MV-4-11 (cell line): ENCODE measurements at regions not wholly inside any gene's neighbourhood (a gene's known extent, or its start where the extent isn't known, plus 50 kb on each side); places are given as distances from the start of the nearest gene placed in this dataset.
"Not testable (repeated sequence)": the region's sequence is repeated elsewhere in the genome, so short reads cannot be mapped to it uniquely, and the experiment has no call there.

ENCODE experiments used
- DNase-seq: peaks from one replicate; lab custom pipeline; 2025; lab: John Stamatoyannopoulos, UW

GRCh38 chr4:174069848-174070330, 213.6 kb downstream of the FBXO8 start:
- no peak for DNase-seq

DNA sequence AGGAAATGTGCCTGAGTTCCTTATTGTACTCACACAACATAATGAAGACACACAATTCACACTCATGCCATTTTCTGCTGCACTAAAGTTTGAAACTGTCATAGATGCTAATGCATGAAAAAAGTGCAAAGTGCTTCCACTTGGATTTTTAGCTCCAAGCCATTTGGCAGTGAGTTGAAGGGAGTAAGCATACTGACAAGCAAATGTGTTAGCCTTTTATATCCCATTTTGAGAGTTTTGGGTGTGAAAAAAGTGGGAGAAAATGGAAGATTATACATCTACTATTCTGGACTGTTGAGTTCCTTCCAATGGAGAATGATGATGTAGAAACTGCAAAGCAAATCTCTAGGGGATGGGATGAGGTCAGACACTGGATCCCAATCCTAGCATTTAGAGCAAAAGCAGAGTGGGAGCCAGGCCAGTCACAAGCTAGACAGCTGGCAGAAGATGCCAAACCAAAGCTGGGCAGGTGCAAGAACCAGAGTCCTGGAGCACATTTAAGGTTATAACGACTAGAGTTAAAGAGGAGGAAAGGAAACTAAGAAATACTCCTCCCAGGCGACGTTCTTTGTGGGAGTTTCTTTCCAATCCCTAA, 216.8 kb downstream of the FBXO8 start:
- DNase-seq: no peak

GRCh38 chr4:174062831-174063230, 220.6 kb downstream of the FBXO8 start:
- DNase-seq: no peak

DNA sequence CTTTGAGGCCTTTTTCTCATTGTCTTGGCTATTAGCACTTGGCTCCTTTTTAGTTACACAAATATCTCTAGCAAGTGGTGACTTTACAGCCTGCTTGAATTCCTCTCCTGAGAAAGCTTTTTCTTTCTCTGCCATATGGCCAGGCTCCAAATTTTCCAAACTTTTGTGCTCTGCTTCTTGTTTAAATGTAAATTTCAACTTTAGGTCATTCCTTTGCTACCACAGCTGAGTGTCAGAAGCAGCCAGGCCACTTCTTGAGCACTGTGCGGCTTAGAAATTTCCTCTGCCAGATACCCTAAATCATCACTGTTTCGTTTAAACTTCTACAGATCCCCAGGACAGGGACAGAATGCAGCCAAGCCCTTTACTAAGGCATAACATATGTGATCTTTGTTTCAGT, 222.4 kb downstream of the FBXO8 start:
- DNase-seq: peak; percentile 64

GRCh38 chr4:174058846-174059245, 224.6 kb downstream of the FBXO8 start:
- peak; percentile 86 for DNase-seq

- peak; percentile 68 for DNase-seq
Observed at GRCh38 chr4:174056959-174057358, 226.5 kb downstream of the FBXO8 start.

- DNase-seq: no peak
Observed at GRCh38 chr4:174055344-174055743, 228.1 kb downstream of the FBXO8 start.

DNA sequence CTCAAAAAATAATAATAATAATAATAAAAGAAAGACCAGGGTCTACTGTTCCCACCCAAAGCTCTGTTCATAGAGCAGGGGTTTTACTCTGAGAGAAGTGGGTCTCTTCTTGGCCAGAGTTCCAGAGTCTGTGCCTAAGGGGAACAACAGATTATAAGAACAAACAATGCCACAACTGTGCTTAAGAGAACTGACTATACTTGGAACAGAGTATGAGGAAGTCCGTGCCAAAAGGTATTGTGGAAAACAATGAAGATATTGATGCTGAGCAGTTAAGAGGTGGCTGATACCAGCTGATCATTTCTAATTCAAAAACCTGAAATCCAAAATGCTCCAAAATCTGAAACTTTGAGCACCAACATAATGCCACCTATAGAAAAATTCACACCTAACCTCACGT, 229.6 kb downstream of the FBXO8 start:
- DNase-seq: no peak

GRCh38 chr4:174047363-174047762, 236.1 kb downstream of the FBXO8 start:
- DNase-seq: no peak

- not testable (repeated sequence) for DNase-seq
Observed at GRCh38 chr4:174045829-174046228, 237.6 kb downstream of the FBXO8 start.

GRCh38 chr4:174045381-174045780, 238.1 kb downstream of the FBXO8 start:
- no peak for DNase-seq

- DNase-seq: no peak
Observed at GRCh38 chr4:174041555-174042105, 241.8 kb downstream of the FBXO8 start.

- DNase-seq: no peak
Observed at GRCh38 chr4:174040287-174040686, 243.2 kb downstream of the FBXO8 start.

DNA sequence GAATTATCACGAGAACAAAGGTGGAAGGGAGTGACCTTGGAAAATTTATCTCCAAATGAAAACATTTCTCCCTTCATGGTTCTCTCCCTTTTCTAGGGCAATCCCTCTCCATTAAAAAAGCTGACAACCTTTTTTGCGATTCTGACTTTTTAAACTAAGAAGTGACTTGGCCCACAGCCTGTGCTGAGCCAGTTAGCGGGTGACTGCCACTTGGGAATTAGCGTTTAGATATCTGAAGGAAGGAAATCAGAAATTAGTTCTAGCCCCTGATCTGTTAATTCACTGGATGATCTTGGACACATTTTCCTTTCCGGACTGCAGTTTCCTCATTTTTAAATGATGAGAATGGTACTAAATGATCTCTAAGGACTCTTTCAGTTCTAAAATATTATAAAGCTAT, 245.0 kb downstream of the FBXO8 start:
- no peak for DNase-seq

DNA sequence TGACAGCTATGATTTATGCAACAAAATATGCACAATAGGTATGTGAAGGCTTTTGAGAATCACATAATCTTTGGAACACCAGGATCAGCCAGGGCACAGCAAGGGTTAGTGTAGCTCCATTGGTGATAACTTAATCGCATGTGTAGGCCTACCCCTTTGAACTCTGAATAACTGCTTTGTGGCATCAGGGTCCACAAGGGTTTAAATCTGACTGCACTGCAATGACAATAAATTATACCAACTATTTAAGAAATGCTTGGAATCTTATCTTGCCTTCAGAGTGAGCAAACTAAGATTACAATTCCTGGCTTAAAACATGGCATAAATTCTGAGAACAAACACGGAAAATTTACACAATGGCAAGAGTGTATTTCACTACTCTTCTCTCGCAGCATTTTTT, 245.8 kb downstream of the FBXO8 start:
- no peak for DNase-seq

- DNase-seq: no peak
Observed at GRCh38 chr4:174037049-174037448, 246.4 kb downstream of the FBXO8 start.

- no peak for DNase-seq
Observed at GRCh38 chr4:174036576-174036975, 246.9 kb downstream of the FBXO8 start.

- DNase-seq: no peak
Observed at GRCh38 chr4:174036111-174036510, 247.4 kb downstream of the FBXO8 start.

- no peak for DNase-seq
Observed at GRCh38 chr4:174023641-174024040, 259.8 kb downstream of the FBXO8 start.

DNA sequence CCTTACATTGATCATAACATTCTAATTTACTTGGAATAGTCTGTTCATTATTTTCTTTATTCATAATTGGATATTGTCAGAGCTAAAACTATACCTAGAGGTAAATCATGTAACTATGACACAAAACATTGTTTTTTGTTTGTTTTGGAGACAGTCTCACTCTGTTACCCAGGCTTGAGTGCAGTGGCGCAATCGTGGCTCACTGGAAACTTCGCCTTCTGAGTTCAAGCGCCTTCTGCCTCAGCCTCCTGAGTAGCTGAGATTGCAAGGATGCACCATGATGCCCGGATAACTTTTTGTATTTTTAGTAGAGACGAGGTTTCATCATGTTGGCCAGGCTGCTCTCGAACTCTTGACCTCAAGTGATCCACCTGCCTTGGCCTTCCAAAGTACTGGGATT, 265.2 kb downstream of the FBXO8 start:
- DNase-seq: peak; percentile 9

DNA sequence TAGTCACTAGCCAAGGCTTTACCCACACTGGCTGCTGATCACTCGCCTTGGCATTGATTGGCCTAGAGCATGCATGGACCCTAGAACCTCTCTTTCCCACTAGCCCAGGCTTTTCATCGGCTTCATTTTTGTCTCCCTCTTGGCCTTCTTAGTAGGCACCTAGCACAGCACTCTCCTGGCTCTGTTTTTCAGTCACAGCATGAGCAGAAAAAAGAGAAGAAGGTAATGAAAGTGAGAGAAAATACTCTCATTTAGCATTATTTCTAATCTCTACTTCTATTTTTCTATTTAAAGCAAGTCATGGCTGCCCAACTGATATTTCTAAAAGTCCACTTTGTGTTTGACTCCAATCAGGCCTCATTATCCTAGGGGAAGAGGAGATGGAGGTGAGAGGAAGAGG, 267.2 kb downstream of the FBXO8 start:
- no peak for DNase-seq

- DNase-seq: no peak
Observed at GRCh38 chr4:174012886-174013259, 270.6 kb downstream of the FBXO8 start.

GRCh38 chr4:174012135-174012885, 271.2 kb downstream of the FBXO8 start:
- DNase-seq: no peak
